ENCODE measurements at regions not wholly inside any gene's neighbourhood (a gene's known extent, or its start where the extent isn't known, plus 50 kb on each side); places are given as distances from the start of the nearest gene placed in this dataset.

DNA sequence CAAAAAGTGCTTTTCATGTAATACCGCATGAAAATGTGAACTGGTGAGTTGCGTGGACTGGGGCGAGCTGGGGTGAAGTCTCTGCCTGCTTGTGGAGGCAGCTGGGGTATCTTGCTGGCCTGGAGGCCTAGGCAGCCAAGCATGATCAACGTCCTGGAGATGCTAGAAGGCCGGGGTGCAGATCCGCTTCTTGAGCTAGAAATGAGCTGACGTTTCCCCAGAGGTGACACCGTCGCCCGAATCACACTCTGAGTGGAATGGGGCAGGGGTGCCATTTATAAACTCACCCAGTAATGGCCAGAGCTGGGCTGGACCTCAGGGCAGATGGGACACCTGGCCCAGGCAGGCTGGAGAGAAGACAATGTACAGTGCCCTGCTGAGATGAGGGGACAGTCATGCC lies 1513.0 kb downstream of the TBC1D22A start:
- H3K36me3 Mint-ChIP-seq (ENCODE audit: low read depth), result peaks cover 14% of the 10 kb centered on the region
- DNase-seq, result no peak

DNA sequence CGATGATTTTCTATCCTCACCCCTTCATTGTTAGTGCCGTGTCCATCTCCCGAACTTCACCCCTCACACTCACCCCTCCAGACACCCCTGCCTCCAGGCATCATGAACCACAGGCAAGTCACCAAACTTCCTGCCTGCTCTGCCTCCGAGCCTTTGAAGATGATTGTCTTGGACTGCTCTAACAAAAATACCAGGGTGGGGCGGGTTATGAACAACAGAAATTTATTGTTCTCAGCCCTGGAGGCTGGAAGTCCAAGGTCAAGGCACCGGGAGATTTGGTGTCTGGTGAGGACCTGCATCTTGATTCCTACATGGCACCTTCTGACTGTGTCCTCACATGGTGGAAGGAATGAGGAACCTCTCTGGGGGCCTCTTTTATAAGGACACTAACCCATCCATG lies 1508.3 kb downstream of the TBC1D22A start:
- no peaks in the 10 kb centered on the region for H3K4me1 Mint-ChIP-seq (ENCODE audit: low read depth)
- H3K9me3 Mint-ChIP-seq, result peaks cover 81% of the 10 kb centered on the region
- H3K27me3 Mint-ChIP-seq (ENCODE audit: insufficient read depth), result no peaks in the 10 kb centered on the region
- H3K4me3 Mint-ChIP-seq, result no peak overlapping the region
- no peak for DNase-seq
- H3K36me3 Mint-ChIP-seq (ENCODE audit: low read depth), result peaks cover 14% of the 10 kb centered on the region
- TF ChIP-seq, protein P1, sequence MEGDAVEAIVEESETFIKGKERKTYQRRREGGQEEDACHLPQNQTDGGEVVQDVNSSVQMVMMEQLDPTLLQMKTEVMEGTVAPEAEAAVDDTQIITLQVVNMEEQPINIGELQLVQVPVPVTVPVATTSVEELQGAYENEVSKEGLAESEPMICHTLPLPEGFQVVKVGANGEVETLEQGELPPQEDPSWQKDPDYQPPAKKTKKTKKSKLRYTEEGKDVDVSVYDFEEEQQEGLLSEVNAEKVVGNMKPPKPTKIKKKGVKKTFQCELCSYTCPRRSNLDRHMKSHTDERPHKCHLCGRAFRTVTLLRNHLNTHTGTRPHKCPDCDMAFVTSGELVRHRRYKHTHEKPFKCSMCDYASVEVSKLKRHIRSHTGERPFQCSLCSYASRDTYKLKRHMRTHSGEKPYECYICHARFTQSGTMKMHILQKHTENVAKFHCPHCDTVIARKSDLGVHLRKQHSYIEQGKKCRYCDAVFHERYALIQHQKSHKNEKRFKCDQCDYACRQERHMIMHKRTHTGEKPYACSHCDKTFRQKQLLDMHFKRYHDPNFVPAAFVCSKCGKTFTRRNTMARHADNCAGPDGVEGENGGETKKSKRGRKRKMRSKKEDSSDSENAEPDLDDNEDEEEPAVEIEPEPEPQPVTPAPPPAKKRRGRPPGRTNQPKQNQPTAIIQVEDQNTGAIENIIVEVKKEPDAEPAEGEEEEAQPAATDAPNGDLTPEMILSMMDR (IDR thresholded peaks at IDR 0.05), result no peak
- H3K27ac Mint-ChIP-seq, result no peak overlapping the region

More for the DNA sequence above, 1513.0 kb downstream of the TBC1D22A start:
- H3K4me1 Mint-ChIP-seq (ENCODE audit: low read depth), result no peaks in the 10 kb centered on the region
- H3K4me3 Mint-ChIP-seq, result no peak overlapping the region
- no peak overlapping the region for H3K27ac Mint-ChIP-seq
- no peaks in the 10 kb centered on the region for H3K27me3 Mint-ChIP-seq (ENCODE audit: insufficient read depth)
- H3K9me3 Mint-ChIP-seq, result peaks cover 82% of the 10 kb centered on the region
- TF ChIP-seq, protein P1 (IDR thresholded peaks at IDR 0.05), result no peak

DNA sequence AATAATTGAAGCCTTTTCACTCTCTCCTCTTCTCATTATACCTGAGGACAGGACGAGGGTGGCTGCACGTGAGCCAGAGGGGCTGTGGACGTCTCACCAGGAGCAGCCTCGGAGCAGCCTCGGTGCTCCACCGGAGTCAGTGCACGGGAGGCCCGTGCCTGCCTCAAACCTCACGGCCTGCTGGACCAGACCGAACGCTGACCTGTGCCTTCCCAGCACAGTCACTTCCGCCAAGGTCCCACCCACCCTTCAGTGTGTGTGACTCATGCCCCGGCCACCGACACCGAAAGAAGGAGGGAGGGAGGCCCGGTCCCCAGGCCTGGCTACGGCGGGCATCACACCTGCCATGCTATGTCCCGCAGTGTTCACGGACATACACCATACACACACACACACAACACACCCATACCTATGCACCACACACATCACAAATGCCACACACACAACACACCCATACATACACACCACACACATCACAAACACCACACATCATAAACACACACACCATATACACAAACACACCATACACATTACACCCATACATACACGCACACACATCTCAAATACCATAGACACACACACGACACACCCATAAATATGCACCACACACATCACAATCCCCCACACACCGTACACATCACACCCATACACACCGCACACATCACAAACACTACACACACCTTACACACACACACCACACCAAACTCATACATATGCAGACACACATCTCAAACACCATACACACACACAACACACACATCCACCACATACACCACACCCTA lies 1506.5 kb downstream of the TBC1D22A start:
- peaks cover 14% of the 10 kb centered on the region for H3K36me3 Mint-ChIP-seq (ENCODE audit: low read depth)

DNA sequence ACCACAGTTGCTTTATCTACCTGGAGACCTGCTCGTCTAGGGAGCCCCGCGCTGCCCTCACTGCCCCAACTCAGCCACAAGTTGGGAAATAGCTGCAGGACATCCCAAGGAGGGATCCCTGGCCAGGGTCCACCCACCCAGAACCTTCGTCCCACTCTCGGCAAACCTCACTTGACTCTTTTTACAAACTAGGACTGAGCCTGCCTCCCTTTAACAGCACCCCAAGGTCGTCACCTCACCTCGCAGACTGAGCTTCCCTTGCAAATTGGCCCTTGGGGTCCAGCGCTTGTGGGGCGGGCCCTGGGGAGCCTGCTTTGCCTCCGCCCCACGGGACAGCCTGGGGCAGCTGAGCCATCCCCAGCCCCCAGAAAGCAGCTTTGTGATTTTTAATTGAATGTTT lies 1505.8 kb downstream of the TBC1D22A start:
- H3K4me3 Mint-ChIP-seq, result no peak overlapping the region

More for the DNA sequence above, 1506.5 kb downstream of the TBC1D22A start:
- H3K27me3 Mint-ChIP-seq (ENCODE audit: insufficient read depth), result no peaks in the 10 kb centered on the region
- H3K9me3 Mint-ChIP-seq, result peaks cover 77% of the 10 kb centered on the region
- no peak overlapping the region for H3K4me3 Mint-ChIP-seq
- no peak for DNase-seq
- H3K4me1 Mint-ChIP-seq (ENCODE audit: low read depth), result no peaks in the 10 kb centered on the region
- TF ChIP-seq, protein P1 (IDR thresholded peaks at IDR 0.05), result no peak
- H3K27ac Mint-ChIP-seq, result no peak overlapping the region

DNA sequence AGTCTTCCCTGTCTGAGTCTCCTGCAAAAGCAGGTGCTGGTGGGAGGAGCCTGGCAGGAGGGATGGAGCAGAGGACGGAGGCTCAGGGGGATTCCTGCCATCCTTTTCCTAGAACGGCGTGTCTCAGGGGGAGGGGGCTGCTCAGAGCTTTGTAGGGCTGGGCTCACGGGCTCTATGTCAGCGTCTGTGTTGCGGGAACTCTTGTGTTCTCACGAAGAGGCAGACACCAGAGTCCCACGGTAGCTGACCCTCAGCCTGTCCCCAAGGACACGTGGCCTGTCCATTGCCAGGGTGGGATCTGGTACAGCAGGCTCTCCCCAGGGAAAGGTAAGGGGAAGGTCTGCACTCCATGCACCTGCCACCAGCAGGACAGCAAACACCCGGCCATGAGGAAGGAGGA lies 1505.2 kb downstream of the TBC1D22A start:
- TF ChIP-seq, protein P1 (IDR thresholded peaks at IDR 0.05), result no peak
- Mint-ChIP-seq H3K27ac (no peak overlapping the region), H3K27me3 (ENCODE audit: insufficient read depth) (no peaks in the 10 kb centered on the region), H3K4me1 (ENCODE audit: low read depth) (no peaks in the 10 kb centered on the region), H3K36me3 (ENCODE audit: low read depth) (peaks cover 14% of the 10 kb centered on the region), H3K4me3 (no peak overlapping the region), H3K9me3 (peaks cover 73% of the 10 kb centered on the region)
- no peak for DNase-seq

More for the DNA sequence above, 1505.8 kb downstream of the TBC1D22A start:
- Mint-ChIP-seq H3K36me3 (ENCODE audit: low read depth) (peaks cover 14% of the 10 kb centered on the region), H3K9me3 (peaks cover 79% of the 10 kb centered on the region), H3K27ac (no peak overlapping the region), H3K4me1 (ENCODE audit: low read depth) (no peaks in the 10 kb centered on the region), H3K27me3 (ENCODE audit: insufficient read depth) (no peaks in the 10 kb centered on the region)
- DNase-seq, result no peak
- TF ChIP-seq, protein P1 (IDR thresholded peaks at IDR 0.05), result no peak
